Activated CD4-positive, alpha-beta T cell treated with anti-CD3 and anti-CD28 coated beads, Interleukin-10, Interleukin-2, amounts not matched to agents 100 ng/mL and 50 ng/mL, durations not matched to agents 16 hours and 8 hours (primary cell): ENCODE measurements at regions not wholly inside any gene's neighbourhood (a gene's known extent, or its start where the extent isn't known, plus 50 kb on each side); places are given as distances from the start of the nearest gene placed in this dataset.
"Not testable (repeated sequence)": the region's sequence is repeated elsewhere in the genome, so short reads cannot be mapped to it uniquely, and the experiment has no call there.

Experiments used
- DNase-seq: peaks from one replicate; pipeline ENCODE4 v3.0.0-alpha.2; 2020

DNA sequence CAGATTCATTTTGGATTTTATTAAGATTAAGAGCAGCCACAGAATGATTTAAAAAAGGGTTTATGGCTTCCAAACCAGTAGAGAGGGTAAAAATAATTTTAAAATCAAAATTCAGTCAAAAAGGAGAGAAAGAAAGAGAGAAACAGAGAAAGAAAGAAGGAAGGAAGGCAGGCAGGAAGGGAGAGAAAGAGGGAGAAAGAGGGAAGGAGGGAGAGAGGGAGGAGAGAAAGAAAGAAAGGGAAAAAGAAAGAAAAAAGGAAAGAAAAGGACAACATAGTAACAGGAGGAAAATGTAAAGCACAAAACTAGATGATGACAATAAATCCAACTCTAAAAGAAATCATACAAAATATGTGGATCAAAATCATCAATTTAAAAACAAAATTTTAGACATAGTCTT lies 79.6 kb upstream of the FRG1 start:
- no peak for DNase-seq

DNA sequence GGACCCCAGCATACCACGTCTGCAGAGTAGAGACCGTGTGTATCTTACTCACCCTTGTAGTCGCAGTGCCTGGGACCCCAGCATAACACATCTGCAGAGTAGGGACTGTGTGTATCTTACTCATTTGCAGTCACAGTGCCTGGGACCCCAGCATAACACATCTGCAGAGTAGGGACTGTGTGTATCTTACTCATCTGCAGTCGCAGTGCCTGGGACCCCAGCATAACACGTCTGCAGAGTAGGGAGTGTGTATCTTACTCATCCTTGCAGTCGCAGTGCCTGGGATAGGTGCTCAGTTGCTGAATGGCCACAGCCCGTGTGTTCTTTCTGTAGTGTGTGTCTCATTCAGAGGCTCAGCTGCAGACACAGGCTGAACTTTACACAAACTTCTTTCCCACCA lies 71.4 kb upstream of the FRG1 start:
- DNase-seq = no peak

DNA sequence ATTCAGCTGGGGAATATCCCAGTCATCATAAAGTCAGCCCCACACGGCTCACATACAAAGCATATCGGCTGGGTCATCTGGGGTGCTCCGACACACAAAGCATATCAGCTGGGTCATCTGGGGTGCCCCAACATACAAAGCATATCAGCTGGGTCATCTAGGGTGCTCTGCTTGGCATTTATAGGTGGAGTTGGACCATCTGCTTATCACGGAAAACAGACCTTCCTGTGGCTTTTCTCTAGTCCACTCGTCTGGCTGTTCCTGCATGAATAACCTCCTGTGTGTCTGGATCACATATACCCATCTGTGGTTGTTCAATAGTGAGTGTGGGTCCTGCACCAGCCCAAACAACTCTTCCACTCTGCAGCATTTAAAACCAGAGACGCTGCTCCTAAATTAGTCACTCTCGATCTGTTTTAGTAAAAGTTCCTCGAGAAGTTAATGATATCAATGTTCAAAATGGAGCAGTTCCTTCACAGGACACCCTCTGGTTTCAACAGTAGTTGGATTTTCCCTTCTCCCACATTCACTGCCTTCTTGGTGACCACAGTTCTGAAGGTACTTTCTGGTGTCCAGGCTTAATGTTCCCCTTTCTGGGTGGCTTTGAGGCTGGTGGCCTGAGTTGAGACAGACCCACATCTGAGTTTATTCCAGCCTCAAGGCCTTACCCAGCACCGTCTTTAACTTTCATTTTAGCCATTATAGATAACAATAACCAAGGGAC lies 70.0 kb upstream of the FRG1 start:
- DNase-seq = no peak

DNA sequence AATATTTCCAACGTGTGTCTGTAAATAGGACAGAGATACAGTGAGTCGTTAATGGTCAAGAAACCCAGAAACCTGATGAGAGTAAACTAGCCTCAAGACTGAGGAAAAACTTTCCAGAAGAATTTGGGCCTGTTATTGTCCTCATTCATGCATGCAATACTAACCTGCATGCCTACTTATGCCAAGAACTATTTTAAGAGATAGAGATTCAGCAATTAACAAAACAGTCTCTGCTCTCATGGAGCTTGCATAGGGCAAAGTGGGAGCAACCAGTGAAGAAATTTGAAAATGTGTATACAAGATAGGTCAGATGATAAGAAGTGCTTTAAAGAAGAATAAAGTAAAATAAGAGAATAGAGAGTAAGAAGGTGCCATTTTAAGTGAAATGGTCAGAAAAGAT lies 66.1 kb upstream of the FRG1 start:
- DNase-seq = no peak

DNA sequence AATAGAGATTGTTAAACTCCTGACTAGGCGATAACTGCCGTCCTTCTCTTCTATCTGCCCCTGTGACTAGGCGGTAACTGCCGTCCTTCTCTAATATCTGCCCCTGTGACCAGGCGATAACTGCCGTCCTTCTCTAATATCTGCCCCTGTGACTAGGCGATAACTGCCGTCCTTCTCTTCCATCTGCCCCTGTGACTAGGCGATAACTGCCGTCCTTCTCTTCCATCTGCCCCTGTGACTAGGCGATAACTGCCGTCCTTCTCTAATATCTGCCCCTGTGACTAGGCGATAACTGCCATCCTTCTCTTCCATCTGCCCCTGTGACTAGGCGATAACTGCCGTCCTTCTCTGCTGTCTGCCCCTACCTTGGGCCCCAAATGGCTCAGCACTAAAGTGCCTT lies 59.5 kb upstream of the FRG1 start:
- DNase-seq = not testable (repeated sequence)

DNA sequence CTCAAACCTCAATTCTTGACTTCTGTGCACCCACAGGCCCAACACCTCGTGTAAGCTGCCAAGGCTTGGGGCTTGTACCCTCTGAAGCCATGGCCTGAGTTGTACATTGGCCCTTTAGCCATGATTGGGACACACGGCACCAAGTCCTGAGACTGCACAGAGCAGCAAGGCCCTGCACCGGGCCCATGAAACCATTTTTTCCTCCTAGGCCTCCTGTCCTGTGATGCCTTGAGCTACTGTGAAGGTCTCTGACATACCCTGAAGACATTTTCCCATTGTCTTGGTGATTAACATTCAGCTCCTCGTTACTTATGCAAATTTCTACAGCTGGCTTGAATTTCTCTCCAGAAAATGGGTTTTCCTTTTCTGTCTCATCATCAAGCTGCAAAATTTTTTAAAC lies 52.3 kb upstream of the FRG1 start:
- not testable (repeated sequence) for DNase-seq
